A549 (cell line): ENCODE measurements at regions not wholly inside any gene's neighbourhood (a gene's known extent, or its start where the extent isn't known, plus 50 kb on each side); places are given as distances from the start of the nearest gene placed in this dataset.

Experiments
- CBX8 ChIP-seq: fragments of 200-600 bp; sonication (generic); IDR thresholded peaks from 2 replicates; pipeline ENCODE4 v1.6.1; 2016
- EHMT2 ChIP-seq: fragments of 200-600 bp; sonication (generic); IDR thresholded peaks from 2 replicates; pipeline ENCODE4 v1.6.1; 2016; ENCODE audit warnings: antibody characterized with exemption, low read depth, mild to moderate bottlenecking, moderate library complexity
- HOXB13 ChIP-seq: fragments of 250-450 bp; sonication (Bioruptor Pico); IDR thresholded peaks from 2 replicates; pipeline ENCODE4 v1.5.0; 2020; ENCODE audit warnings: low read depth, mild to moderate bottlenecking, moderate library complexity
- MYC ChIP-seq: IDR thresholded peaks from 2 replicates; pipeline ENCODE4 v1.6.1; 2012; ENCODE audit warnings: mild to moderate bottlenecking, inconsistent platforms, low read length, improper control_type of control experiment, borderline replicate concordance
- POLR2A ChIP-seq: IDR thresholded peaks from 2 replicates; pipeline ENCODE4 v1.6.1; 2012; ENCODE audit warnings: mild to moderate bottlenecking, low read length
- RFX5 ChIP-seq: fragments of 450-650 bp; IDR thresholded peaks from 2 replicates; pipeline ENCODE4 v1.7.1; 2014; ENCODE audit warnings: antibody characterized with exemption, mild to moderate bottlenecking, moderate library complexity
- TF ChIP-seq, protein P1 (sequence below): fragments of >200 bp; sonication (Bioruptor Twin); formaldehyde crosslinking; IDR thresholded peaks from 3 replicates; pipeline ENCODE4 v1.5.1; 2016
- TF ChIP-seq, protein P2 (sequence below): IDR thresholded peaks from 2 replicates; pipeline ENCODE4 v1.6.1; 2012
- TF ChIP-seq, protein P3 (sequence below): IDR thresholded peaks from 2 replicates; pipeline ENCODE4 v1.6.1; 2012

DNA sequence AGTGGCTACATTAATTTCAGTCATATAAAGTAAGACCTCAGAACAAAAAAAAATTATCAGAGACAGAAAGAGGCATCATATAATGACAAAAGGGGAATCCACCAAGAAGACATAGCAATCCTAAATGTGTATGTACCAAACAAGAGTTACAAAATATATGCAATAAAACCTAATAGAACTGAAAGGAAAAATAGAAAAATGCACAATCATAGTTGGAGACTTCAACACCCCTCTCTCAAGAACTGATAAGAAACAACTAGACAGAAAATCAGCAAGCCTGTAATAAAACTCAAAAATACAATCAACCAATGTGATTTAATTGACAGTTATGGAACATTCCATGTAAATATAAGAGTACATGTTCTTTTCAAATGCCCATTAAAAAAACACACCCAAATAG is 61.3 kb upstream of the C16orf82 start:
- TF ChIP-seq EHMT2, result no peak
- TF ChIP-seq POLR2A, result no peak
- TF ChIP-seq, protein P1, sequence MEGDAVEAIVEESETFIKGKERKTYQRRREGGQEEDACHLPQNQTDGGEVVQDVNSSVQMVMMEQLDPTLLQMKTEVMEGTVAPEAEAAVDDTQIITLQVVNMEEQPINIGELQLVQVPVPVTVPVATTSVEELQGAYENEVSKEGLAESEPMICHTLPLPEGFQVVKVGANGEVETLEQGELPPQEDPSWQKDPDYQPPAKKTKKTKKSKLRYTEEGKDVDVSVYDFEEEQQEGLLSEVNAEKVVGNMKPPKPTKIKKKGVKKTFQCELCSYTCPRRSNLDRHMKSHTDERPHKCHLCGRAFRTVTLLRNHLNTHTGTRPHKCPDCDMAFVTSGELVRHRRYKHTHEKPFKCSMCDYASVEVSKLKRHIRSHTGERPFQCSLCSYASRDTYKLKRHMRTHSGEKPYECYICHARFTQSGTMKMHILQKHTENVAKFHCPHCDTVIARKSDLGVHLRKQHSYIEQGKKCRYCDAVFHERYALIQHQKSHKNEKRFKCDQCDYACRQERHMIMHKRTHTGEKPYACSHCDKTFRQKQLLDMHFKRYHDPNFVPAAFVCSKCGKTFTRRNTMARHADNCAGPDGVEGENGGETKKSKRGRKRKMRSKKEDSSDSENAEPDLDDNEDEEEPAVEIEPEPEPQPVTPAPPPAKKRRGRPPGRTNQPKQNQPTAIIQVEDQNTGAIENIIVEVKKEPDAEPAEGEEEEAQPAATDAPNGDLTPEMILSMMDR, result no peak
- no peak for TF ChIP-seq HOXB13 (CRISPR knock-in tag)
- no peak for TF ChIP-seq MYC
- no peak for TF ChIP-seq CBX8
- TF ChIP-seq, protein P2, sequence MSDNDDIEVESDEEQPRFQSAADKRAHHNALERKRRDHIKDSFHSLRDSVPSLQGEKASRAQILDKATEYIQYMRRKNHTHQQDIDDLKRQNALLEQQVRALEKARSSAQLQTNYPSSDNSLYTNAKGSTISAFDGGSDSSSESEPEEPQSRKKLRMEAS, result no peak
- no peak for TF ChIP-seq RFX5
- TF ChIP-seq, protein P3, sequence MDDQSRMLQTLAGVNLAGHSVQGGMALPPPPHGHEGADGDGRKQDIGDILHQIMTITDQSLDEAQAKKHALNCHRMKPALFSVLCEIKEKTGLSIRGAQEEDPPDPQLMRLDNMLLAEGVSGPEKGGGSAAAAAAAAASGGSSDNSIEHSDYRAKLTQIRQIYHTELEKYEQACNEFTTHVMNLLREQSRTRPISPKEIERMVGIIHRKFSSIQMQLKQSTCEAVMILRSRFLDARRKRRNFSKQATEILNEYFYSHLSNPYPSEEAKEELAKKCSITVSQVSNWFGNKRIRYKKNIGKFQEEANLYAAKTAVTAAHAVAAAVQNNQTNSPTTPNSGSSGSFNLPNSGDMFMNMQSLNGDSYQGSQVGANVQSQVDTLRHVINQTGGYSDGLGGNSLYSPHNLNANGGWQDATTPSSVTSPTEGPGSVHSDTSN, result no peak
